Smooth muscle cell (in vitro differentiated cells): ENCODE measurements at regions not wholly inside any gene's neighbourhood (a gene's known extent, or its start where the extent isn't known, plus 50 kb on each side); places are given as distances from the start of the nearest gene placed in this dataset.

Experiments
- DNase-seq: peaks from one replicate; lab custom pipeline; 2025; ENCODE audit not compliant: unreplicated experiment; lab: John Stamatoyannopoulos, UW
- H2AFZ ChIP-seq: fragments of 200-600 bp; sonication (generic); 2 replicates; pipeline ENCODE4 v1.6.0; 2016; ENCODE audit warnings: antibody characterized with exemption, low read depth, mild to moderate bottlenecking
- H3F3A ChIP-seq: fragments of 200-600 bp; sonication (generic); 2 replicates; pipeline ENCODE4 v1.6.0; 2017; ENCODE audit warnings: antibody characterized with exemption, low read depth
- H3K27ac ChIP-seq: fragments of 200-600 bp; sonication (generic); 2 replicates; pipeline ENCODE4 v1.5.1; 2016; ENCODE audit warnings: low read depth, mild to moderate bottlenecking
- H3K27me3 ChIP-seq: fragments of 200-600 bp; sonication (generic); 2 replicates; pipeline ENCODE4 v1.6.1; 2016; ENCODE audit warnings: low read depth, mild to moderate bottlenecking
- H3K36me3 ChIP-seq: fragments of 200-600 bp; sonication (generic); 2 replicates; pipeline ENCODE4 v1.5.1; 2016; ENCODE audit warnings: low read depth
- H3K4me1 ChIP-seq: fragments of 200-600 bp; sonication (generic); 2 replicates; pipeline ENCODE4 v1.5.1; 2016; ENCODE audit warnings: low read depth
- H3K4me2 ChIP-seq: fragments of 200-600 bp; sonication (generic); 2 replicates; pipeline ENCODE4 v1.6.0; 2016; ENCODE audit warnings: mild to moderate bottlenecking
- H3K4me3 ChIP-seq: fragments of 200-600 bp; sonication (generic); 2 replicates; pipeline ENCODE4 v1.5.1; 2016; ENCODE audit warnings: mild to moderate bottlenecking
- H3K79me2 ChIP-seq: fragments of 200-600 bp; sonication (generic); 2 replicates; pipeline ENCODE4 v1.6.0; 2016; ENCODE audit warnings: low read depth, mild to moderate bottlenecking
- H3K9ac ChIP-seq: fragments of 200-600 bp; sonication (generic); 2 replicates; pipeline ENCODE4 v1.6.0; 2016; ENCODE audit warnings: low read depth
- H3K9me3 ChIP-seq: fragments of 200-600 bp; sonication (generic); replicated peaks from 2 replicates; pipeline ENCODE4 v1.5.1; 2016; ENCODE audit warnings: low read depth
- H4K20me1 ChIP-seq: fragments of 200-600 bp; sonication (generic); 2 replicates; pipeline ENCODE4 v1.6.0; 2016; ENCODE audit warnings: low read depth
- CTCF ChIP-seq: fragments of 200-600 bp; sonication (generic); IDR thresholded peaks from 2 replicates; pipeline ENCODE4 v1.5.1; 2017; ENCODE audit warnings: borderline replicate concordance, mild to moderate bottlenecking, antibody characterized with exemption; ENCODE audit not compliant: insufficient read depth, poor library complexity, severe bottlenecking
- WGBS: methylation state at CpG from one replicate; pipeline ENCODE4 v1.1.7; 2016; ENCODE audit warnings: low lambda C conversion rate; 5-methylcytosine and 5-hydroxymethylcytosine counted together

- Histone ChIP-seq H2AFZ (no peak overlapping the region), H3K27ac (no peak overlapping the region), H3K27me3 (no peaks in the 10 kb centered on the region), H3K79me2 (no peaks in the 10 kb centered on the region), H3F3A (no peaks in the 10 kb centered on the region), H3K36me3 (no peaks in the 10 kb centered on the region), H4K20me1 (no peaks in the 10 kb centered on the region), H3K9ac (no peak overlapping the region), H3K4me1 (peaks cover 6% of the 10 kb centered on the region), H3K4me2 (no peak overlapping the region), H3K4me3 (no peak overlapping the region), H3K9me3 (no peaks in the 10 kb centered on the region)
- TF ChIP-seq CTCF: no peak
- 95% methylated on average over 2 of the region's 2 CpGs for WGBS
- DNase-seq: no peak
Observed at GRCh38 chr5:60448600-60448999, 251.4 kb downstream of the DEPDC1B start.

GRCh38 chr5:60447488-60447920, 252.5 kb downstream of the DEPDC1B start:
- H3K4me1 ChIP-seq: peaks cover 6% of the 10 kb centered on the region
- 45% methylated on average over 5 of the region's 5 CpGs for WGBS
- no peaks in the 10 kb centered on the region for H3K9me3 ChIP-seq
- H3K4me3 ChIP-seq: no peak overlapping the region
- H3F3A ChIP-seq: no peaks in the 10 kb centered on the region
- no peaks in the 10 kb centered on the region for H4K20me1 ChIP-seq
- no peak overlapping the region for H3K4me2 ChIP-seq
- H2AFZ ChIP-seq: peak overlapping the region; percentile 30
- H3K27ac ChIP-seq: no peak overlapping the region
- H3K27me3 ChIP-seq: no peaks in the 10 kb centered on the region
- H3K79me2 ChIP-seq: no peaks in the 10 kb centered on the region
- no peak for TF ChIP-seq CTCF
- no peak overlapping the region for H3K9ac ChIP-seq
- H3K36me3 ChIP-seq: no peaks in the 10 kb centered on the region
- no peak for DNase-seq

GRCh38 chr5:60446917-60447316, 253.0 kb downstream of the DEPDC1B start:
- WGBS: 82% methylated on average over 3 of the region's 3 CpGs
- no peak for TF ChIP-seq CTCF
- DNase-seq: no peak
- no peaks in the 10 kb centered on the region for H3F3A ChIP-seq
- no peaks in the 10 kb centered on the region for H4K20me1 ChIP-seq
- H3K36me3 ChIP-seq: no peaks in the 10 kb centered on the region
- no peak overlapping the region for H3K9ac ChIP-seq
- no peaks in the 10 kb centered on the region for H3K9me3 ChIP-seq
- no peaks in the 10 kb centered on the region for H3K79me2 ChIP-seq
- peaks cover 6% of the 10 kb centered on the region for H3K4me1 ChIP-seq
- peak overlapping the region; percentile 30 for H2AFZ ChIP-seq
- H3K4me2 ChIP-seq: no peak overlapping the region
- H3K4me3 ChIP-seq: no peak overlapping the region
- H3K27me3 ChIP-seq: no peaks in the 10 kb centered on the region
- H3K27ac ChIP-seq: no peak overlapping the region

GRCh38 chr5:60445921-60446320, 254.0 kb downstream of the DEPDC1B start:
- Histone ChIP-seq H2AFZ (no peak overlapping the region), H3K27me3 (no peaks in the 10 kb centered on the region), H3K9me3 (no peaks in the 10 kb centered on the region), H3K4me3 (no peak overlapping the region), H3K79me2 (no peaks in the 10 kb centered on the region), H3K36me3 (no peaks in the 10 kb centered on the region), H3K9ac (no peak overlapping the region), H3F3A (no peaks in the 10 kb centered on the region), H4K20me1 (no peaks in the 10 kb centered on the region), H3K27ac (no peak overlapping the region), H3K4me2 (no peak overlapping the region), H3K4me1 (peaks cover 6% of the 10 kb centered on the region)
- 43% methylated on average over 1 of the region's 1 CpG for WGBS
- TF ChIP-seq CTCF: no peak
- no peak for DNase-seq
